SK-N-SH treated with all-trans-retinoic acid at 6 μM for 48 hours (cell line): ENCODE measurements at regions not wholly inside any gene's neighbourhood (a gene's known extent, or its start where the extent isn't known, plus 50 kb on each side); places are given as distances from the start of the nearest gene placed in this dataset.

Source experiments
- ATAC-seq: fragments of 200-7000 bp; cut with Tn5 transposase; 3 replicates; pipeline ENCODE4 v1.9.1; 2020; ENCODE audit warnings: mild to moderate bottlenecking, moderate library complexity
- ARNTL ChIP-seq: fragments of 450-650 bp; formaldehyde crosslinking; IDR thresholded peaks from 2 replicates; pipeline ENCODE4 v1.5.0; 2020; ENCODE audit warnings: low read depth, mild to moderate bottlenecking, moderate library complexity, borderline replicate concordance
- BACH2 ChIP-seq: fragments of 250-450 bp; sonication (Bioruptor Pico); IDR thresholded peaks from 2 replicates; pipeline ENCODE4 v1.9.0; 2021; ENCODE audit warnings: mild to moderate bottlenecking, borderline replicate concordance
- CREB5 ChIP-seq: fragments of 250-450 bp; sonication (Bioruptor Pico); IDR thresholded peaks from 2 replicates; pipeline ENCODE4 v1.5.1; 2020; ENCODE audit warnings: low read depth, mild to moderate bottlenecking, moderate library complexity
- CSDC2 ChIP-seq: fragments of 250-450 bp; sonication (Bioruptor Pico); IDR thresholded peaks from 2 replicates; pipeline ENCODE4 v1.5.0; 2020; ENCODE audit warnings: mild to moderate bottlenecking, moderate library complexity
- CSRNP3 ChIP-seq: fragments of 250-450 bp; sonication (Bioruptor Pico); IDR thresholded peaks from 2 replicates; pipeline ENCODE4 v1.5.1; 2021; ENCODE audit warnings: mild to moderate bottlenecking, moderate library complexity
- ESRRG ChIP-seq: fragments of 250-450 bp; sonication (Bioruptor Pico); IDR thresholded peaks from 2 replicates; pipeline ENCODE4 v1.6.1; 2021; ENCODE audit warnings: mild to moderate bottlenecking
- GLIS3 ChIP-seq: fragments of 250-450 bp; sonication (Bioruptor Pico); IDR thresholded peaks from 2 replicates; pipeline ENCODE4 v1.5.0; 2020; ENCODE audit warnings: mild to moderate bottlenecking, moderate library complexity
- ISL1 ChIP-seq: fragments of 250-450 bp; sonication (Bioruptor Pico); IDR thresholded peaks from 2 replicates; pipeline ENCODE4 v2.1.2; 2022; ENCODE audit warnings: mild to moderate bottlenecking, moderate library complexity
- PATZ1 ChIP-seq: fragments of 250-450 bp; sonication (Bioruptor Pico); IDR thresholded peaks from 2 replicates; pipeline ENCODE4 v1.8.0; 2020; ENCODE audit warnings: mild to moderate bottlenecking, moderate library complexity, borderline replicate concordance
- POU6F1 ChIP-seq: fragments of 250-450 bp; sonication (Bioruptor Pico); IDR thresholded peaks from 2 replicates; pipeline ENCODE4 v1.8.0; 2021; ENCODE audit warnings: low read depth, mild to moderate bottlenecking, moderate library complexity, borderline replicate concordance
- PPARA ChIP-seq: fragments of 250-450 bp; sonication (Bioruptor Pico); IDR thresholded peaks from 2 replicates; pipeline ENCODE4 v1.5.0; 2020; ENCODE audit warnings: mild to moderate bottlenecking, borderline replicate concordance
- RARB ChIP-seq: fragments of 250-450 bp; sonication (Bioruptor Pico); IDR thresholded peaks from 2 replicates; pipeline ENCODE4 v1.8.0; 2021; ENCODE audit warnings: mild to moderate bottlenecking, moderate library complexity
- SNAI2 ChIP-seq: fragments of 250-450 bp; sonication (Bioruptor Pico); IDR thresholded peaks from 2 replicates; pipeline ENCODE4 v1.5.0; 2020; ENCODE audit warnings: mild to moderate bottlenecking, moderate library complexity
- TCF4 ChIP-seq: fragments of 250-450 bp; sonication (Bioruptor Pico); IDR thresholded peaks from 2 replicates; pipeline ENCODE4 v1.8.0; 2021; ENCODE audit warnings: mild to moderate bottlenecking, moderate library complexity, borderline replicate concordance
- TOX ChIP-seq: fragments of 250-450 bp; sonication (Bioruptor Pico); IDR thresholded peaks from 2 replicates; pipeline ENCODE4 v1.8.0; 2021; ENCODE audit warnings: mild to moderate bottlenecking, moderate library complexity, borderline replicate concordance
- TSHZ2 ChIP-seq: fragments of 250-450 bp; sonication (Bioruptor Pico); IDR thresholded peaks from 2 replicates; pipeline ENCODE4 v1.5.0; 2020; ENCODE audit warnings: mild to moderate bottlenecking, moderate library complexity
- ZC3H10 ChIP-seq: fragments of 250-450 bp; sonication (Bioruptor Pico); IDR thresholded peaks from 2 replicates; pipeline ENCODE4 v1.5.1; 2021; ENCODE audit warnings: mild to moderate bottlenecking, moderate library complexity
- ZFP3 ChIP-seq: fragments of 250-450 bp; sonication (Bioruptor Pico); IDR thresholded peaks from 2 replicates; pipeline ENCODE4 v1.5.0; 2020; ENCODE audit warnings: mild to moderate bottlenecking, moderate library complexity
- ZFP30 ChIP-seq: fragments of 450-650 bp; formaldehyde crosslinking; IDR thresholded peaks from 2 replicates; pipeline ENCODE4 v1.5.0; 2022; ENCODE audit warnings: mild to moderate bottlenecking, moderate library complexity
- ZNF70 ChIP-seq: fragments of 450-650 bp; formaldehyde crosslinking; IDR thresholded peaks from 2 replicates; pipeline ENCODE4 v1.5.0; 2020; ENCODE audit warnings: mild to moderate bottlenecking, moderate library complexity

GRCh38 chr10:130954326-130954905 is 357.1 kb downstream of the TCERG1L start:
- no peak for ATAC-seq
- no peak for TF ChIP-seq GLIS3
- TF ChIP-seq TOX (CRISPR knock-in tag) = no peak
- TF ChIP-seq ISL1 (CRISPR knock-in tag) = no peak

GRCh38 chr10:130956251-130956650 is 355.3 kb downstream of the TCERG1L start:
- ATAC-seq = no peak
- TF ChIP-seq SNAI2 (CRISPR knock-in tag) (no peak), TCF4 (CRISPR knock-in tag) (no peak), TSHZ2 (CRISPR knock-in tag) (no peak), ISL1 (CRISPR knock-in tag) (no peak), POU6F1 (CRISPR knock-in tag) (no peak), TOX (CRISPR knock-in tag) (no peak), GLIS3 (no peak), CSRNP3 (no peak), PATZ1 (CRISPR knock-in tag) (no peak), RARB (CRISPR knock-in tag) (no peak), ZNF70 (no peak)

- no peak for TF ChIP-seq ZC3H10 (CRISPR knock-in tag)
- TF ChIP-seq TOX (CRISPR knock-in tag) = no peak
- no peak for TF ChIP-seq PPARA (CRISPR knock-in tag)
- TF ChIP-seq ESRRG (CRISPR knock-in tag) = no peak
- no peak for TF ChIP-seq CSDC2 (CRISPR knock-in tag)
- no peak for TF ChIP-seq ZFP30
- TF ChIP-seq ZNF70 = no peak
- TF ChIP-seq SNAI2 (CRISPR knock-in tag) = no peak
- TF ChIP-seq GLIS3 = no peak
- no peak for TF ChIP-seq ZFP3 (CRISPR knock-in tag)
- no peak for TF ChIP-seq TSHZ2 (CRISPR knock-in tag)
- TF ChIP-seq CSRNP3 = no peak
- no peak for TF ChIP-seq BACH2
- no peak for TF ChIP-seq CREB5 (CRISPR knock-in tag)
- TF ChIP-seq PATZ1 (CRISPR knock-in tag) = no peak
- TF ChIP-seq RARB (CRISPR knock-in tag) = no peak
- no peak for TF ChIP-seq ISL1 (CRISPR knock-in tag)
- TF ChIP-seq ARNTL (CRISPR knock-in tag) = no peak
- no peak for ATAC-seq
Measured at GRCh38 chr10:130957423-130957822, 354.1 kb downstream of the TCERG1L start.
